GM18499 (cell line): ENCODE measurements at regions not wholly inside any gene's neighbourhood (a gene's known extent, or its start where the extent isn't known, plus 50 kb on each side); places are given as distances from the start of the nearest gene placed in this dataset.
"Not testable (repeated sequence)": the region's sequence is repeated elsewhere in the genome, so short reads cannot be mapped to it uniquely, and the experiment has no call there.

Experiments used
- ATAC-seq: cut with Tn5 transposase; IDR thresholded peaks from one replicate; pipeline ENCODE4 v1.9.1; 2021; ENCODE audit warnings: moderate number of reproducible peaks; ENCODE audit not compliant: insufficient read depth, unreplicated experiment

GRCh38 chr3:163533381-163533780 is 1544.9 kb downstream of the SI start:
- no peak for ATAC-seq

DNA sequence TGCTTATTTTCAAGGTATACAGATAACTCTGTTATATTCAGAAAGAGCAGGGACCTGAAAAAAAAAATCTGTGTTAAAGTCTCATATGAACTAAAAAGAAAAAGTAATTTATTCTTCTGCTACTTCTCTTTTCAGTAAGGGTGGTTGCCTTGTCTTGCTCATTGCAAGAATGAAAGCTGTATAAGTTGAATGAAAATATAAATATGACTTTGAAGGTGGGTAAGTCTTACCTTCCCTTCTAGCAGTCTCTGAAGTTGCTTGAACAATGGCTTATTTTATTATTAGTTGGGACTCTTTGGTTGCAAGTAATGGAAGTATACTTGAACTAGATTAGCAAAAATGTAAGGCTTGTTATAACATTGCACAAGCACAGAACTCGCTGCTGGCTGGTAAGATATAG is 1554.9 kb downstream of the SI start:
- ATAC-seq, result no peak

DNA sequence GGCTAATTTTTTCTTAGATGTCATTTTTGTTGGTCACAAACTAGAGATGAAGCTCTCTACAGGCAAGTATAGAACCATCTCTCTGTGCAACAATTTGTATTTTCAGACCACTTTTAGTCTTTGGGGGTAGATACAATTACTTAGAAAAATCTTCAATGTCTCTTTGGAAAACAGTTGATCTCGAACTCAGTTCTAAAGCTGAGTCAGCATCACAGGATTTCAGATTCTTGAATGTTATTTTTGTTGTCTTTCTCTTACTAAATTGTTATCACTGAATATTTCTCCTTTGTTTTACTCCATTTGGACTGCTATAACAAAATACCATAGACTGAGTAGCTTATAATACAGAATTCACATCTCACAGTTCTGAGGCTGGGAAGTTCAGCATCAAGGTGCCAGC is 1557.0 kb downstream of the SI start:
- ATAC-seq, result no peak

- no peak for ATAC-seq
These were observed 1560.2 kb downstream of the SI start for GRCh38 chr3:163518065-163518464.

GRCh38 chr3:163513149-163513657 is 1565.1 kb downstream of the SI start:
- no peak for ATAC-seq

- no peak for ATAC-seq
These were observed 1570.1 kb downstream of the SI start for GRCh38 chr3:163508206-163508605.

DNA sequence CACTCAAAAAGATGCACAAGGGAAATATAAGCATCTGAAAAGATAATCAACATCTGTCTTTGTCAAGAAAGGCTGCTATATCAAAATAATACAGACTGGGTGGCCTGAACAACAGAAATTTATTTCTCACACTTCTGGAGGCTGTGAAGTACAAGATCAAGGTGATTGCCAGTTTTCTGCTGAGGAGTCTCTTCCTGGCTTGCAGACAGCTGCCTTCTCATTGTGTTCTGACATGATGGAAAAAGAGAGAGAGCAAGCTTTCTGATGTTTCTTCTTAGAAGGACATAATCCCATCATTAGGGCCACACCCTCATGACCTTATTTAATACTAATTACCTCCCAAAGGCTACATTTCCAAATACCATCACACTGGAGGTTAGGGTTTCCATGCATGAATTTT is 1573.3 kb downstream of the SI start:
- ATAC-seq, result no peak

GRCh38 chr3:163499736-163500219 is 1578.5 kb downstream of the SI start:
- not testable (repeated sequence) for ATAC-seq

DNA sequence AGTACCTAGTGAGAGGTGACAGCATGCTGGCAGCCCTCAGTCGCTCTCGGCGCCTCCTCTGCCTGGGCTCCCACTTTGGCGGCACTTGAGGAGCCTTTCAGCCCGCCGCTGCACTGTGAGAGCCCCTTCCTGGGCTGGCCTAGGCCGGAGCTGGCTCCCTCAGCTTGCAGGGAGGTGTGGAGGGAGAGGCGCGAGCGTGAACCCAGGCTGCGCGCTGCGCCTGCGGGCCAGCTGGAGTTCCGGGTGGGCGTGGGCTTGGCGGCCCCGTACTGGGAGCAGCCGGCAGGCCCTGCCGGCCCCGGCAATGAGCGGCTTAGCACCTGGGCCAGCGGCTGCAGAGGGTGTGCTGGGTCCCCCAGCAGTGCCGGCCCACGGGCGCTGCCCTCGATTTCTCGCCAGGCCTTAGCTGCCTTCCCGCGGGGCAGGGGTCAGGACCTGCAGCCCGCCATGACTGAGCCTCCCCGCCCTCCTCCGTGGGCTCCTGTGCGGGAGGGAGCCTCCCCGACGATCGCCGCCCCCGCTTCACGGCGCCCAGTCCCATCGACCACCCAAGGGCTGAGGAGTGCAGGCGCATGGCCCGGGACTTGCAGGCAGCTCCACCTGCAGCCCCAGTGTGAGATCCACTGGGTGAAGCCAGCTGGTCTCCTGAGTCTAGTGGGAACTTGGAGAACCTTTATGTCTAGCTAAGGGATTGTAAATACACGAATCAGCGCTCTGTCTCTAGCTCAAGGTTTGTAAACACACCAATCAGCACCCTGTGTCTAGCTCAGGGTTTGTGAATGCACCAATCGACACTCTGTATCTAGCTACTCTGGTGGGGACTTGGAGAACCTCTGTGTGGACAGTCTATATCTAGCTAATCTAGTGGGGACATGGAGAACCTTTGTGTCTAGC is 1579.2 kb downstream of the SI start:
- not testable (repeated sequence) for ATAC-seq

DNA sequence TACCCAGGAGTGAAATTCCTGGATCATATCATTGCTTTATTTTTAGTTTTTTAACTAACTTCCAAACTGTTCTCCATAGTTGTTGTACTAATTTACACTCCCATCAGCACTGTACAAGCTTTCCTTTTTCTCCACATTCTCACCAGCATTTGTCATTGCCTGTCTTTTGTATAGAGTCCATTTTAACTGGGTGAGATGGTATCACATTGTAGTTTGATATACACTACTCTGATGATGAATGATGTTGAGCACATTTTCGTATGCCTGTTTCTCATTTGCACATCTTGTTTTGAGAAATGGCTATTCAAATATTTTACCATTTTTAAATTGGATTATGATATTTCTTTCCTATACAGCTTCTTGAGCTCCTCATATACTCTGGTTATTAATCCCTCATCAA is 1586.6 kb downstream of the SI start:
- ATAC-seq, result no peak

DNA sequence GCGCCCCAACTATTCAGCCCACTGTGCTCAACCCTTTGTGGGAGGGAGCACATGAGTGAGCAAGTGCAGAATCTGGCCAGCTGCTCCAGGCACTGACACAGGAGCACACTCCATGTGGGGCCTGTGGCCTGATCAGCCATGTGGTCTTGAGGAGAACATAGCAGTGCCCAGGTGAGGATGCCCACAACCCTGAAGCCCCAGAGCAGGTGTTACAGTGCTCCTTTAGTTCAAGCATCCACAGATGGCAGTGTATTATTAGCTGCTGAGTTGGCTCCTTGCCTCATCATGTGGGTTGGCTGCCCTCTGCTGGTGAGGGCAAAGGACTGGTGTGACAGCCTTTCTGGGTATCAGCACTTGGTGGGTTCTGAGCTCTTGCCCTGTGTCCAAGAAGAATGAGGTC is 1588.2 kb downstream of the SI start:
- peak; percentile 63 for ATAC-seq

DNA sequence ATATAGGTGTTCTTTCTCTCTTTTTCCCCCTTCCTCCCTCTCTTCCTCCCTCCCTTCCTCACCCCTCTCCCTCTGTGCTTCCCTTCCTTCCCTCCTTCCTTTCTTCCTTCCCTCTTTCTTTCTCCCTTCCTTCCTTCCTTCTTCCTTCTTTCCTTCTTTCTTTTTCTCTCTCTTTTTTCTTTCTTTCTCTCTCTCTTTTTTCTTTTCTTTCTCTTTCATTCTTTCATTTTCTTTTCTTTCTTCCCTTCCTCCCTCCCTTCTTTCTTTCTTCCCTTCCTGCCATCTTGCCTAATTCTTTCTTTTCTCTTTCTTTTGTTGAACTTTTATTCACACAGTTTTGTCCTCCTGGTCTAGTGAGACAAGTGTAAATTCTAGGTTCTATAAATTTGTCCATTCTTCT is 1595.6 kb downstream of the SI start:
- no peak for ATAC-seq

DNA sequence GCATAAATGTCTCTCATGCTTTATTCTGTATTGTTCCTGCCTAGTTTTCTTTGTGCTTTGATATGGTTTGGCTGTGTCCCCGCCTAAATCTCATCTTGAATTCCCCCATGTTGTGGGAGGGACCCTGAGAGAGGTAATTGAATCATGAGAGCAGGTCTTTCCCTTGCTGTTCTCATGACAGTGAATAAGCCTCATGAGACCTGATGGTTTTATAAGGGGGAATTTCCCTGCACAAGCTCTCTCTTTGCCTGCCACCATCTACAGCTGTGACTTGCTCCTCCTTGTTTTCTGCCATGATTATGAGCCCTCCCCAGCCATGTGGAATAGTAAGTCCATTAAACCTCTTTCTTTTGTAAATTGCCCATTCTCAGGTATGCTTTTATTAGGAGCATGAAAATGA is 1596.6 kb downstream of the SI start:
- ATAC-seq, result no peak

DNA sequence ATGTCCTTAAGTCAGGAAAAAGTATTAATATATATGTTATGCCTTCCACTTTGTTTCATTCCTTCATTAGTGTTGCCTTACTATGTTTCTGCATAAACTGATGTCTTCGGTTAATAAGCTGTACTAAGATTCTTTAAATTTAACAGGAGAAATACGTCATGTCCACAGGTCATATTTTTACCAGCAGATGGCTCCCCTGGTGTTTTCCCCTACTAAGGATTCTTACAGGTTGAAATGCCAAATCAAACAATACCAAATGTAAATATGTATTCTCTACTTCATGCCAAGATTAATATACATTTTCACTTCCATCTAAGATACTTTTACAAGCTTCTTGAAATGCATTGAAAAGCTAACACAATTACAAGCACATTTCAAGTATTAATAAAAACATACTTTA is 1602.1 kb downstream of the SI start:
- ATAC-seq, result no peak

- ATAC-seq, result no peak
These were observed 1603.5 kb downstream of the SI start for GRCh38 chr3:163474766-163475165.

GRCh38 chr3:163468531-163469335 is 1609.6 kb downstream of the SI start:
- no peak for ATAC-seq

DNA sequence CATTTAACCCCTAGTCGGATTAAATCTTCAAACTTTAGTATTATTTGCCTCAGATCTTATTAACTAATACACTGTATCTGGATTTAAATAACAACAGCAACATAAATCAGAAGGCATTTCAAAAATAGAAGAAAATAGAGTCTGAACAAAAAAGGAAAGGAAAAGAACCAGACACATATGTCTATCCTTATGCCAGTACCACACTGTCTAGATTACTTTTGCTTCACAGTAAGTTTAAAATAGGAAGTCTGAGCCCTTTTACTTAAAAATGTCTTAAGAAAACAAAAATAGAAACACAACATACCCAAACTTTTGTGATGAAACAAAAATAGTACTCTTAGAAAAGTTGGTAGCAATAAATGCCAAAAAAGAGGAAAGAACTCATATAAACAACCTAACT is 1615.8 kb downstream of the SI start:
- ATAC-seq, result no peak

GRCh38 chr3:163450698-163451097 is 1627.6 kb downstream of the SI start:
- no peak for ATAC-seq

DNA sequence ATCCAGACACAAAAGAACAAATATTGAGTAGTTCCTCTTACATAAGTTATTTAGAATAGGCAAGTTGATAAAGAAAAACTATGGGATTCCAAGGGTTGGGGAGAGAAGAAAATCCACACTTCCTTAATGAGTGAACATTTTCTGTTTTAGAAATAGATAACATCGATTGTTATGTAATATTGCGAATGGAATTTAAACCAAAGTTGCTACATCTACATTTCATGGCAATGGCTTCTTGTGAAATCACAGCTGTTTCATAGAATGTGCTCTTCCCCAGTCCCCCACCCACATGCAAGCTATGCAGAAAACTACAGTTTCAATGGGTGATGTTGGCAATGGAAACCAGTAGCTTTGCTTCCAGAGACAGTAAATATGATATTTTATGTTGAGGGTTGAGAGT is 1639.5 kb downstream of the SI start:
- no peak for ATAC-seq

DNA sequence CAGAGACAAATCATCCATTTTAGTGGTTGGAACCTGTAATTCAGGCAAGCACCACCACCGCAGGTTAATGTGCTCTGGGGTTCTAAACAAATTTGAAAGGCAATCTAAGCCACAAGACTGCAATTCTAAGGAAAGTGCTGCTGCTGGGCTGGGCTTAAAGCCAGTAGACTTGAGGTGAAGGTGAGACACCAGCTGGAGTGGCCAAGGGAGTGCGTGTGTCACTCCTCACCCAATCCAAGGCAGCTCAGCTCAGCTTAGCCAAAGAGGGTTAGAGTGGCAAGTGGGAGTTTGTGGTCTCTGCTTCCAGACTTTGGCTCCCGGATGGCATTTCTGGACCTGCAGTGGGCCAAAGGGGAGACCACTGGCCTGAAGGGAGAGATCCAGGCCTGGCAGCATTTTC is 1655.6 kb downstream of the SI start:
- no peak for ATAC-seq
